HEK293T (cell line): ENCODE measurements at regions not wholly inside any gene's neighbourhood (a gene's known extent, or its start where the extent isn't known, plus 50 kb on each side); places are given as distances from the start of the nearest gene placed in this dataset.

ENCODE experiments used
- ARNT ChIP-seq: fragments of 450-650 bp; IDR thresholded peaks from 2 replicates; pipeline ENCODE4 v1.6.1; 2017; ENCODE audit warnings: mild to moderate bottlenecking
- FOXA1 ChIP-seq: fragments of 450-650 bp; IDR thresholded peaks from 2 replicates; pipeline ENCODE4 v1.6.1; 2016; ENCODE audit warnings: mild to moderate bottlenecking
- FOXK2 ChIP-seq: fragments of 450-650 bp; IDR thresholded peaks from 2 replicates; pipeline ENCODE4 v1.6.1; 2016; ENCODE audit warnings: mild to moderate bottlenecking
- LEF1 ChIP-seq: fragments of 450-650 bp; IDR thresholded peaks from 2 replicates; pipeline ENCODE4 v1.6.1; 2017; ENCODE audit warnings: mild to moderate bottlenecking, borderline replicate concordance
- SUZ12 ChIP-seq: fragments of 450-650 bp; IDR thresholded peaks from 2 replicates; pipeline ENCODE4 v1.6.1; 2016; ENCODE audit warnings: mild to moderate bottlenecking
- ZNF384 ChIP-seq: fragments of 450-650 bp; IDR thresholded peaks from 2 replicates; pipeline ENCODE4 v1.6.1; 2016

DNA sequence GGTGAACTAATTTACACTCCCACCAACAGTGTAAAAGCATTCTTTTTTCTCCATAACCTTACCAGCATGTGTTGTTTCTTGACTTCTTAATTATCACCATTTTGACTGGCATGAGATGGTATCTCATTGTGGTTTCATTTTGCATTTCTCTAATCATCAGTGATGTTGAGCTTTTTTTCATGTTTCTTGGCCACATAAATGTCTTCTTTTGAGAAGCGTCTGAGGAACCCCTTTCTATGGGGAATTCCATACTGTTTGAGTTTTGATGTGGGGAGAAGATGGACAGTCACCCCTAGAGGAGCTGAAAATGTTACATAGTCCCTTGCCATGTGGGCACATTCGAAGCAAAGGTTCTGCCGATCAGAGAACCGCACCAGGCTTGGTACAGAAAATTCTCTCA lies 207.0 kb upstream of the SLC30A5 start:
- TF ChIP-seq ZNF384 (no peak), FOXA1 (no peak), LEF1 (no peak), SUZ12 (no peak), FOXK2 (no peak), ARNT (no peak)
